Caco-2 (cell line): ENCODE measurements at regions not wholly inside any gene's neighbourhood (a gene's known extent, or its start where the extent isn't known, plus 50 kb on each side); places are given as distances from the start of the nearest gene placed in this dataset.

Experiments
- BruUV-seq: library from RNA; stranded (reverse); fragments of 400-500 nt; replicated peaks from 2 replicates; lab custom pipeline; 2021; lab: Mats Ljungman, UMichigan
- CTCF ChIA-PET: fragments of 300-600 bp; sonication (Branson Sonifier 250); formaldehyde crosslinking; loops from one replicate; lab custom pipeline; 2022; ENCODE audit warnings: antibody characterized with exemption; lab: Charles Lee
- POLR2A ChIA-PET: fragments of 300-600 bp; sonication (Branson Sonifier 250); formaldehyde crosslinking; loops from one replicate; lab custom pipeline; 2022; ENCODE audit warnings: antibody characterized with exemption; lab: Charles Lee
- DNase-seq, 2 experiments: peaks; one replicate each; pipeline versions ENCODE4 v3.0.0 to v3.0.0-alpha.2; 2020 to 2022
- H3K27me3 ChIP-seq: replicated peaks from 2 replicates; pipeline ENCODE4 v1.6.0; 2011; ENCODE audit warnings: low read length; ENCODE audit not compliant: control insufficient read depth, insufficient read depth
- H3K36me3 ChIP-seq: 2 replicates; pipeline ENCODE4 v1.5.1; 2011; ENCODE audit warnings: low read length; ENCODE audit not compliant: control insufficient read depth, insufficient read depth
- H3K4me1 ChIP-seq: fragments of 250-450 bp; sonication (Bioruptor Pico); 2 replicates; pipeline ENCODE4 v1.5.1; 2020; ENCODE audit warnings: mild to moderate bottlenecking
- H3K4me3 ChIP-seq: 2 replicates; pipeline ENCODE4 v1.5.1; 2011; ENCODE audit warnings: low read depth, mild to moderate bottlenecking, control low read depth, low read length
- H3K9me3 ChIP-seq: fragments of 250-450 bp; sonication (Bioruptor Pico); 2 replicates; pipeline ENCODE4 v1.5.1; 2020; ENCODE audit warnings: mild to moderate bottlenecking, moderate library complexity
- H3K27ac Mint-ChIP-seq: one replicate; pipeline ENCODE4 v1.8.0; 2022; ENCODE audit warnings: mixed read lengths; ENCODE audit not compliant: unreplicated experiment
- H3K27me3 Mint-ChIP-seq: one replicate; pipeline ENCODE4 v1.8.0; 2022; ENCODE audit warnings: mixed read lengths; ENCODE audit not compliant: insufficient read depth, unreplicated experiment
- H3K36me3 Mint-ChIP-seq: one replicate; pipeline ENCODE4 v1.8.0; 2022; ENCODE audit warnings: mild to moderate bottlenecking, mixed read lengths; ENCODE audit not compliant: insufficient read depth, unreplicated experiment
- H3K4me1 Mint-ChIP-seq: one replicate; pipeline ENCODE4 v1.8.0; 2022; ENCODE audit warnings: low read depth, mixed read lengths; ENCODE audit not compliant: unreplicated experiment
- H3K4me3 Mint-ChIP-seq: one replicate; pipeline ENCODE4 v1.8.0; 2022; ENCODE audit warnings: mild to moderate bottlenecking, moderate library complexity, mixed read lengths; ENCODE audit not compliant: unreplicated experiment
- H3K9me3 Mint-ChIP-seq: one replicate; pipeline ENCODE4 v1.8.0; 2022; ENCODE audit warnings: mixed read lengths; ENCODE audit not compliant: unreplicated experiment
- intact Hi-C: fragments of 100-400 bp; cut with micrococcal nuclease; formaldehyde crosslinking; loops from one replicate; pipeline ENCODE4 v1.10.0; 2022; ENCODE audit not compliant: unreplicated experiment
- TF ChIP-seq, protein P1 (sequence below), 2 experiments: fragments of 200-600 bp in 1 of 2; IDR thresholded peaks; 1 replicate in 1 of 2; 2 replicates in 1 of 2; pipeline versions ENCODE4 v1.5.1 to v1.8.0; 2011 to 2022; ENCODE audit warnings: antibody characterized with exemption in 1 of 2, control low read depth in 1 of 2, inconsistent platforms in 1 of 2, low read depth in 1 of 2, low read length in 1 of 2, mild to moderate bottlenecking in 1 of 2, moderate library complexity in 1 of 2; ENCODE audit not compliant: insufficient read depth in 1 of 2, severe bottlenecking in 1 of 2, unreplicated experiment in 1 of 2

DNA sequence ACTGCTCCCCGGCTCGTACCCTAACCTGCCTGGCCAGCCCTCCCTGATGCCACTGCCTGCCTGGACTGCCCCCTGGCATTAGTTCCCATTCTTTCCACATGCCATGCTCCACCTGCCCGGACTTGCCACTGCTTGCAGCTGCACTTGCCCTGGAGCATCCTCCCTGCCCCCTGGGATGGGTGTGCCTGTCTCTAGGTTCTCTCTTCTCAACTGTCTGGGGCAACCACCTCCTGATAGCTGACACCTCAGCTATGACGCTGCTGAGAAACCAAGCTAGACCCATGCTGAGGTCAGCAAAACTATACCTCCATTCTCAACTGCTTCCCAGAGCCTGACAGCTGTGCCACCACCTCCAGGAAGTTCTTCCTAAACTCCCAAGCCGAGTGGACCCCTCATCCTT lies 72.1 kb downstream of the PERP start:
- Histone ChIP-seq H3K4me1 (no peaks in the 10 kb centered on the region), H3K36me3 (no peaks in the 10 kb centered on the region), H3K9me3 (no peaks in the 10 kb centered on the region), H3K4me3 (no peak overlapping the region), H3K27me3 (no peaks in the 10 kb centered on the region)
- TF ChIP-seq, protein P1, sequence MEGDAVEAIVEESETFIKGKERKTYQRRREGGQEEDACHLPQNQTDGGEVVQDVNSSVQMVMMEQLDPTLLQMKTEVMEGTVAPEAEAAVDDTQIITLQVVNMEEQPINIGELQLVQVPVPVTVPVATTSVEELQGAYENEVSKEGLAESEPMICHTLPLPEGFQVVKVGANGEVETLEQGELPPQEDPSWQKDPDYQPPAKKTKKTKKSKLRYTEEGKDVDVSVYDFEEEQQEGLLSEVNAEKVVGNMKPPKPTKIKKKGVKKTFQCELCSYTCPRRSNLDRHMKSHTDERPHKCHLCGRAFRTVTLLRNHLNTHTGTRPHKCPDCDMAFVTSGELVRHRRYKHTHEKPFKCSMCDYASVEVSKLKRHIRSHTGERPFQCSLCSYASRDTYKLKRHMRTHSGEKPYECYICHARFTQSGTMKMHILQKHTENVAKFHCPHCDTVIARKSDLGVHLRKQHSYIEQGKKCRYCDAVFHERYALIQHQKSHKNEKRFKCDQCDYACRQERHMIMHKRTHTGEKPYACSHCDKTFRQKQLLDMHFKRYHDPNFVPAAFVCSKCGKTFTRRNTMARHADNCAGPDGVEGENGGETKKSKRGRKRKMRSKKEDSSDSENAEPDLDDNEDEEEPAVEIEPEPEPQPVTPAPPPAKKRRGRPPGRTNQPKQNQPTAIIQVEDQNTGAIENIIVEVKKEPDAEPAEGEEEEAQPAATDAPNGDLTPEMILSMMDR (IDR thresholded peaks at IDR 0.05; ENCODE audit: insufficient read depth in 1 of 2, low read depth in 1 of 2, low read length in 1 of 2, severe bottlenecking in 1 of 2, unreplicated experiment in 1 of 2): no peak
- Mint-ChIP-seq H3K27ac (no peak overlapping the region), H3K9me3 (peaks cover 8% of the 10 kb centered on the region), H3K4me1 (peaks cover 8% of the 10 kb centered on the region), H3K27me3 (no peaks in the 10 kb centered on the region), H3K4me3 (no peak overlapping the region), H3K36me3 (no peaks in the 10 kb centered on the region)
- no peak for DNase-seq
- intact Hi-C loops: no loop called here
- CTCF ChIA-PET: interaction anchor here (0.9 kb wide), 1 partner anchor 11 kb away, joined by 4 read pairs; no protein-coding TSS in a partner anchor
- POLR2A ChIA-PET: no interaction called here
- BruUV-seq: no TSS peak

GRCh38 chr6:138036111-138036510 lies 71.1 kb downstream of the PERP start:
- POLR2A ChIA-PET: no interaction called here
- H3K27me3 Mint-ChIP-seq: no peaks in the 10 kb centered on the region
- Histone ChIP-seq H3K4me1 (no peaks in the 10 kb centered on the region), H3K36me3 (no peaks in the 10 kb centered on the region), H3K27me3 (no peaks in the 10 kb centered on the region), H3K4me3 (no peak overlapping the region), H3K9me3 (no peaks in the 10 kb centered on the region)
- intact Hi-C loops: no loop called here
- H3K36me3 Mint-ChIP-seq: no peaks in the 10 kb centered on the region
- H3K27ac Mint-ChIP-seq: no peak overlapping the region
- no peak overlapping the region for H3K4me3 Mint-ChIP-seq
- no peak for DNase-seq
- TF ChIP-seq, protein P1 (IDR thresholded peaks at IDR 0.05; ENCODE audit: insufficient read depth in 1 of 2, low read depth in 1 of 2, low read length in 1 of 2, severe bottlenecking in 1 of 2, unreplicated experiment in 1 of 2): no peak
- H3K4me1 Mint-ChIP-seq: peaks cover 8% of the 10 kb centered on the region
- CTCF ChIA-PET: no interaction called here
- no TSS peak for BruUV-seq
- peaks cover 8% of the 10 kb centered on the region for H3K9me3 Mint-ChIP-seq

DNA sequence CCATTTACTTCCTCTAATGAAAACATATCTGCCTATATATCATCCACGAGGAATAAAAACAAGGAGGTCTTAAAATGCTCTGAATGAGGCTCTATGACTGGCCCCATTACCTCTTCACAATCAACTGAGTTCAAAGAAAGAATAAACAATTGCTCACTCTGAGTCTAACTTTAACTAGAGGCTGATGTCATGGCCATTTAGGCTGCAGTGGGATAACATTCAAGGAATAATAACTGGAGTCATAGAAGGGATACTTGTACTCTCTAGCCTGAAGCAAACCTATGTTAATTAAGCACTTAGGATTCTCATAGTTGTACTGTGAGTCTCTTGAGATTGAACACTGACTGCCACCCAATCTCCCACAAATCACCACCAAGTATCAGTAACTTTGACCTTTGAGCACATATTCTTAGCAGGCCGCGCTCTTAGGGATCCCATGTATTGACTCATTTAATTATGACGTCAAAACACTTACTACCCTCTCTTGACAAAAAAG lies 70.2 kb downstream of the PERP start:
- Mint-ChIP-seq H3K4me1 (peaks cover 8% of the 10 kb centered on the region), H3K9me3 (peaks cover 8% of the 10 kb centered on the region), H3K27ac (no peak overlapping the region), H3K4me3 (no peak overlapping the region), H3K27me3 (no peaks in the 10 kb centered on the region), H3K36me3 (no peaks in the 10 kb centered on the region)
- POLR2A ChIA-PET: no interaction called here
- Histone ChIP-seq H3K36me3 (no peaks in the 10 kb centered on the region), H3K27me3 (no peaks in the 10 kb centered on the region), H3K9me3 (0 out of 2 replicates have a peak, but pooled peaks cover 1% of the 10 kb centered on the region), H3K4me1 (no peaks in the 10 kb centered on the region), H3K4me3 (no peak overlapping the region)
- TF ChIP-seq, protein P1 (IDR thresholded peaks at IDR 0.05; ENCODE audit: insufficient read depth in 1 of 2, low read depth in 1 of 2, low read length in 1 of 2, severe bottlenecking in 1 of 2, unreplicated experiment in 1 of 2): no peak
- DNase-seq: no peak
- no TSS peak for BruUV-seq
- intact Hi-C loops: no loop called here
- CTCF ChIA-PET: no interaction called here
